ENCODE measurements at regions not wholly inside any gene's neighbourhood (a gene's known extent, or its start where the extent isn't known, plus 50 kb on each side); places are given as distances from the start of the nearest gene placed in this dataset.

GRCh38 chr15:69897471-69898237, 200.1 kb downstream of the TLE3 start:
- TF ChIP-seq, protein P1, sequence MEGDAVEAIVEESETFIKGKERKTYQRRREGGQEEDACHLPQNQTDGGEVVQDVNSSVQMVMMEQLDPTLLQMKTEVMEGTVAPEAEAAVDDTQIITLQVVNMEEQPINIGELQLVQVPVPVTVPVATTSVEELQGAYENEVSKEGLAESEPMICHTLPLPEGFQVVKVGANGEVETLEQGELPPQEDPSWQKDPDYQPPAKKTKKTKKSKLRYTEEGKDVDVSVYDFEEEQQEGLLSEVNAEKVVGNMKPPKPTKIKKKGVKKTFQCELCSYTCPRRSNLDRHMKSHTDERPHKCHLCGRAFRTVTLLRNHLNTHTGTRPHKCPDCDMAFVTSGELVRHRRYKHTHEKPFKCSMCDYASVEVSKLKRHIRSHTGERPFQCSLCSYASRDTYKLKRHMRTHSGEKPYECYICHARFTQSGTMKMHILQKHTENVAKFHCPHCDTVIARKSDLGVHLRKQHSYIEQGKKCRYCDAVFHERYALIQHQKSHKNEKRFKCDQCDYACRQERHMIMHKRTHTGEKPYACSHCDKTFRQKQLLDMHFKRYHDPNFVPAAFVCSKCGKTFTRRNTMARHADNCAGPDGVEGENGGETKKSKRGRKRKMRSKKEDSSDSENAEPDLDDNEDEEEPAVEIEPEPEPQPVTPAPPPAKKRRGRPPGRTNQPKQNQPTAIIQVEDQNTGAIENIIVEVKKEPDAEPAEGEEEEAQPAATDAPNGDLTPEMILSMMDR (IDR thresholded peaks at IDR 0.05), result no peak
- no peak for TF ChIP-seq POLR2AphosphoS5 (IDR thresholded peaks at IDR 0.05)
- TF ChIP-seq EP300 (IDR thresholded peaks at IDR 0.05), result no peak

Data from gastroesophageal sphincter (tissue), 3 donors.